ENCODE measurements at regions not wholly inside any gene's neighbourhood (a gene's known extent, or its start where the extent isn't known, plus 50 kb on each side); places are given as distances from the start of the nearest gene placed in this dataset.

- TF ChIP-seq POLR2A (IDR thresholded peaks at IDR 0.05): no peak
- TF ChIP-seq CTCF (IDR thresholded peaks at IDR 0.05 in 4 of 5, conservative IDR thresholded peaks at IDR 0.05 in 1 of 5): no peak
Measured at GRCh38 chr4:80127870-80128419, 54.9 kb upstream of the ANTXR2 start.

All from gastrocnemius medialis (tissue), 4 donors.